Adrenal gland (tissue), 5 donors: ENCODE measurements at regions not wholly inside any gene's neighbourhood (a gene's known extent, or its start where the extent isn't known, plus 50 kb on each side); places are given as distances from the start of the nearest gene placed in this dataset.

Experiments
- CTCF ChIP-seq, 6 experiments: fragments of 450-650 bp in 4 of 6; fragments of 200-600 bp in 2 of 6; sonication (generic) in 1 of 6; IDR thresholded peaks; 1 replicate in 5 of 6; 2 replicates in 1 of 6; pipeline versions ENCODE4 v1.5.1 to v1.8.0; 2016 to 2021; ENCODE audit warnings: antibody characterized with exemption in 6 of 6, mild to moderate bottlenecking in 2 of 6, moderate library complexity in 1 of 6
- POLR2A ChIP-seq, 2 donors: fragments of 450-650 bp; IDR thresholded peaks; one replicate each; pipeline ENCODE4 v1.6.1; 2017; ENCODE audit warnings: antibody characterized with exemption in 2 of 2, mild to moderate bottlenecking in 2 of 2, moderate library complexity in 1 of 2
- donor health status: DM: no; HTN: no; CAD: no.

- TF ChIP-seq POLR2A (IDR thresholded peaks at IDR 0.05) (no peak), CTCF (IDR thresholded peaks at IDR 0.05) (no peak)
These were observed 1672.0 kb upstream of the CDH9 start for GRCh38 chr5:28710360-28710759.
